ENCODE measurements at regions not wholly inside any gene's neighbourhood (a gene's known extent, or its start where the extent isn't known, plus 50 kb on each side); places are given as distances from the start of the nearest gene placed in this dataset.
"Not testable (repeated sequence)": the region's sequence is repeated elsewhere in the genome, so short reads cannot be mapped to it uniquely, and the experiment has no call there.

DNA sequence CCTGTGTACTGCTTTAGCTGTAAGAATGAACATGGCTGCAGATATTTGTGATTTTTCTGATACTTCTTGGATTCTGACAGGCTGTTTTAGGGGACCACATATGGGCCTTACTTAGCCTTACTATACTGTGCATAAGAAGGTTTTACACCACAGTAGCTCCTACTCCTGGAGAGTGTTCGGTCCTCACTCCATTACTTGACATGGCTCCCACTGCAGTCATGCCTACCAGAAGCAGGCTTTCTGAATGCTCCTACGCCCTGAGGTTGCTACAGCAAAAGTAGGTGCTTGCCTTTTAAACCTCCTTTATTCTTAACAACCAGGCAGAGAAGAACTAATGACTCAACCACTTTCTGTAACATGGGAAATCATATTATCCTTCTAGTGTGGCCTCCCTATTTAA is 125.2 kb upstream of the MAP2 start:
- CTCF ChIA-PET = no interaction called here
- intact Hi-C loops (cut with micrococcal nuclease; ENCODE audit: unreplicated experiment) = no loop called here

DNA sequence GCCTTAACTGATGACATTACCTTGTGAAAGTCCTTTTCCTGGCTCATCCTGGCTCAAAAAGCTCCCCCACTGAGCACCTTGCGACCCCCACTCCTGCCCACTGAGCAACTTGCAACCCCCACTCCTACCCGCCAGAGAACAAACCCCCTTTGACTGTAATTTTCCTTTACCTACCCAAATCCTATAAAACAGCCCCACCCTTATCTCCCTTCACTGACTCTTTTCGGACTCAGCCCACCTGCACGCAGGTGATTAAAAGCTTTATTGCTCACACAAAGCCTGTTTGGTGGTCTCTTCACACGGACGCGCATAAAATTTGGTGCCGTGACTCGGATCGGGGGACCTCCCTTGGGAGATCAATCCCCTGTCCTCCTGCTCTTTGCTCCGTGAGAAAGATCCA is 124.4 kb upstream of the MAP2 start:
- H2AFZ ChIP-seq; H3K9me3 ChIP-seq (ENCODE audit: insufficient read depth, low read depth); H3K4me3 ChIP-seq; intact Hi-C loops (cut with micrococcal nuclease; ENCODE audit: unreplicated experiment); H3K4me2 ChIP-seq; H3K79me2 ChIP-seq (ENCODE audit: low read depth); H3F3A ChIP-seq (ENCODE audit: insufficient read depth, low read depth); DNase-seq; H3K27me3 ChIP-seq (ENCODE audit: insufficient read depth, low read depth); H3K27ac ChIP-seq; H3K9me2 ChIP-seq (ENCODE audit: insufficient read depth); H3K36me3 ChIP-seq (ENCODE audit: low read depth); POLR2A ChIA-PET (ENCODE audit: unreplicated experiment); BruUV-seq (replicated peaks); H3K4me1 ChIP-seq (replicated peaks; ENCODE audit: insufficient read depth); H4K20me1 ChIP-seq (ENCODE audit: insufficient read depth); CTCF ChIA-PET: not testable (repeated sequence)

More for the DNA sequence above, 125.2 kb upstream of the MAP2 start:
- H2AFZ ChIP-seq = no peak overlapping the region
- no peaks in the 10 kb centered on the region for H3K36me3 ChIP-seq (ENCODE audit: low read depth)
- no peak for TF ChIP-seq EZH2 (IDR thresholded peaks at IDR 0.05; ENCODE audit: low read depth)
- TF ChIP-seq, protein P1, sequence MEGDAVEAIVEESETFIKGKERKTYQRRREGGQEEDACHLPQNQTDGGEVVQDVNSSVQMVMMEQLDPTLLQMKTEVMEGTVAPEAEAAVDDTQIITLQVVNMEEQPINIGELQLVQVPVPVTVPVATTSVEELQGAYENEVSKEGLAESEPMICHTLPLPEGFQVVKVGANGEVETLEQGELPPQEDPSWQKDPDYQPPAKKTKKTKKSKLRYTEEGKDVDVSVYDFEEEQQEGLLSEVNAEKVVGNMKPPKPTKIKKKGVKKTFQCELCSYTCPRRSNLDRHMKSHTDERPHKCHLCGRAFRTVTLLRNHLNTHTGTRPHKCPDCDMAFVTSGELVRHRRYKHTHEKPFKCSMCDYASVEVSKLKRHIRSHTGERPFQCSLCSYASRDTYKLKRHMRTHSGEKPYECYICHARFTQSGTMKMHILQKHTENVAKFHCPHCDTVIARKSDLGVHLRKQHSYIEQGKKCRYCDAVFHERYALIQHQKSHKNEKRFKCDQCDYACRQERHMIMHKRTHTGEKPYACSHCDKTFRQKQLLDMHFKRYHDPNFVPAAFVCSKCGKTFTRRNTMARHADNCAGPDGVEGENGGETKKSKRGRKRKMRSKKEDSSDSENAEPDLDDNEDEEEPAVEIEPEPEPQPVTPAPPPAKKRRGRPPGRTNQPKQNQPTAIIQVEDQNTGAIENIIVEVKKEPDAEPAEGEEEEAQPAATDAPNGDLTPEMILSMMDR (conservative IDR thresholded peaks at IDR 0.05) = no peak
- DNase-seq = no peak
- H3F3A ChIP-seq (ENCODE audit: insufficient read depth, low read depth) = no peaks in the 10 kb centered on the region
- H3K4me2 ChIP-seq = no peak overlapping the region
- H3K27ac ChIP-seq = no peak overlapping the region
- no peaks in the 10 kb centered on the region for H3K9me3 ChIP-seq (ENCODE audit: insufficient read depth, low read depth)
- POLR2A ChIA-PET (ENCODE audit: unreplicated experiment) = no interaction called here
- H4K20me1 ChIP-seq (ENCODE audit: insufficient read depth) = no peaks in the 10 kb centered on the region
- H3K4me1 ChIP-seq (replicated peaks; ENCODE audit: insufficient read depth) = no peaks in the 10 kb centered on the region
- no TSS peak for BruUV-seq (replicated peaks)
- H3K79me2 ChIP-seq (ENCODE audit: low read depth) = no peaks in the 10 kb centered on the region
- H3K27me3 ChIP-seq (ENCODE audit: insufficient read depth, low read depth) = no peaks in the 10 kb centered on the region
- H3K4me3 ChIP-seq = no peak overlapping the region
- H3K9me2 ChIP-seq (ENCODE audit: insufficient read depth) = no peaks in the 10 kb centered on the region

DNA sequence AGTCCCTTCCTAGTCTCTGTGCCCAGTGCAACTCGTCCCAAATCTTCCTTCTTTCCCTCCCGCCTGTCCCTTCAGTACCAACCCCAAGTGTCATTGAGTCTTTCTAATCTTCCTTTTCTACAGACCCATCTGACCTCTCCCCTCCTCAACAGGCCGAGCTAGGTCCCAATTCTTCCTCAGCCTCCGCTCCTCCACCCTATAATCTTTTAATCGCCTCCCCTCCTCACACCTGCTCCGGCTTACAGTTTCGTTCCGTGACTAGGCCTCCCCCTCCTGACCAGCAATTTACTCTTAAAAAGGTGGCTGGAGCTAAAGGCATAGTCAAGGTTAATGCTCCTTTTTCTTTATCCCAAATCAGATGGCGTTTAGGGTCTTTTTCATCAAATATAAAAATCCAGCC is 123.1 kb upstream of the MAP2 start:
- H3K79me2 ChIP-seq (ENCODE audit: low read depth); H3K9me2 ChIP-seq (ENCODE audit: insufficient read depth); BruUV-seq (replicated peaks); H3K4me3 ChIP-seq; intact Hi-C loops (cut with micrococcal nuclease; ENCODE audit: unreplicated experiment); H3K36me3 ChIP-seq (ENCODE audit: low read depth); DNase-seq; POLR2A ChIA-PET (ENCODE audit: unreplicated experiment); H2AFZ ChIP-seq; H3K27ac ChIP-seq; H3K4me1 ChIP-seq (replicated peaks; ENCODE audit: insufficient read depth); H3F3A ChIP-seq (ENCODE audit: insufficient read depth, low read depth); H3K27me3 ChIP-seq (ENCODE audit: insufficient read depth, low read depth); CTCF ChIA-PET; H4K20me1 ChIP-seq (ENCODE audit: insufficient read depth); H3K4me2 ChIP-seq; H3K9me3 ChIP-seq (ENCODE audit: insufficient read depth, low read depth): not testable (repeated sequence)

DNA sequence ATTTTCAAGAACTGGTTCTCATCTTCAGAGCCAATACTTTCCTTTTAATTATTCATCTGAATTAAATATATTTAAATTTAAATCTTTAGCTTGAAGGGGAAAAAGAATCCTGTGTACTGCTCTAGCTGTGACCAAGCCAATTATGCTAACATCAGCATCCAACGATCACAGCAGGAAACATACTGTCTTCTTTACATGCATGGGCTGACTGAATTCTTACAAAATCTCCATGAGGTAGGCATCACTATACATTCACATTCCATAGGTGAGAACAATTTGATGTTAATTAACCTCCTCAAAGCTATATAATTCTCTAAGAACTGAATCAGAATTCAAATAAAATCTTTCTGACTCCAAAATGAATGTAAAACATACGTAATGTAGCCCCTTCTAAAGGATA is 118.8 kb upstream of the MAP2 start:
- intact Hi-C loops (cut with micrococcal nuclease; ENCODE audit: unreplicated experiment) = no loop called here
- BruUV-seq (replicated peaks) = no TSS peak
- DNase-seq = no peak
- no peaks in the 10 kb centered on the region for H3K9me2 ChIP-seq (ENCODE audit: insufficient read depth)
- H3K27me3 ChIP-seq (ENCODE audit: insufficient read depth, low read depth) = no peaks in the 10 kb centered on the region
- H3F3A ChIP-seq (ENCODE audit: insufficient read depth, low read depth) = no peaks in the 10 kb centered on the region
- ChIA-PET POLR2A (ENCODE audit: unreplicated experiment) (no interaction called here), CTCF (no interaction called here)
- no peaks in the 10 kb centered on the region for H3K36me3 ChIP-seq (ENCODE audit: low read depth)
- no peak overlapping the region for H3K4me2 ChIP-seq
- H4K20me1 ChIP-seq (ENCODE audit: insufficient read depth) = no peaks in the 10 kb centered on the region
- H3K9me3 ChIP-seq (ENCODE audit: insufficient read depth, low read depth) = no peaks in the 10 kb centered on the region
- no peak overlapping the region for H3K4me3 ChIP-seq
- H3K4me1 ChIP-seq (replicated peaks; ENCODE audit: insufficient read depth) = no peaks in the 10 kb centered on the region
- H2AFZ ChIP-seq = no peak overlapping the region
- H3K79me2 ChIP-seq (ENCODE audit: low read depth) = no peaks in the 10 kb centered on the region
- no peak overlapping the region for H3K27ac ChIP-seq
- TF ChIP-seq, protein P1 (conservative IDR thresholded peaks at IDR 0.05) = no peak
- no peak for TF ChIP-seq EZH2 (IDR thresholded peaks at IDR 0.05; ENCODE audit: low read depth)
